GM12875 (cell line): ENCODE measurements at regions not wholly inside any gene's neighbourhood (a gene's known extent, or its start where the extent isn't known, plus 50 kb on each side); places are given as distances from the start of the nearest gene placed in this dataset.

Experiments used
- H3K4me3 ChIP-seq: one replicate; pipeline ENCODE4 v1.5.1; 2011; ENCODE audit warnings: low read depth, low read length, control low read depth
- TF ChIP-seq, protein P1 (sequence below): IDR thresholded peaks from 2 replicates; pipeline ENCODE4 v1.5.1; 2011; ENCODE audit warnings: low read depth, mild to moderate bottlenecking, control low read depth, inconsistent platforms, low read length, moderate library complexity, borderline replicate concordance; ENCODE audit not compliant: insufficient read depth

DNA sequence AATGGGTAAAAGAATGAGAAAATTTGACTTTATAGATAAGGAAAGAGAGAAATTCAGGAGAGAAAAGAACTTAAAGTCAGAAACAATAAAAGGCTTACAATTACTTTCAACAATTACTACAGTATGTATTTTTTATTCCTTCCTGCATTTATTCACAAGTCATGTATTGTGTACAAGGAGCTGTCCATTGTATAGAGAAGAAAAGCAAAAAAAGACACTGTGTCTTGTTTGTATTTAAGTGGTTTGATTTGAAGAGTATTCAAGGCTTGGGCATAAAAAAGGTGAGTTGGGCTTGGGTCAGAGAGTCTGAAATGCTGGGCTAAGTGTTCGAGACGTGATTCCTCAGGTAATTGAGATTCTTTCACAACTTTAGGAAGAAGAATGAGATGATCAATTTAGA, 394.2 kb upstream of the ROBO2 start:
- TF ChIP-seq, protein P1, sequence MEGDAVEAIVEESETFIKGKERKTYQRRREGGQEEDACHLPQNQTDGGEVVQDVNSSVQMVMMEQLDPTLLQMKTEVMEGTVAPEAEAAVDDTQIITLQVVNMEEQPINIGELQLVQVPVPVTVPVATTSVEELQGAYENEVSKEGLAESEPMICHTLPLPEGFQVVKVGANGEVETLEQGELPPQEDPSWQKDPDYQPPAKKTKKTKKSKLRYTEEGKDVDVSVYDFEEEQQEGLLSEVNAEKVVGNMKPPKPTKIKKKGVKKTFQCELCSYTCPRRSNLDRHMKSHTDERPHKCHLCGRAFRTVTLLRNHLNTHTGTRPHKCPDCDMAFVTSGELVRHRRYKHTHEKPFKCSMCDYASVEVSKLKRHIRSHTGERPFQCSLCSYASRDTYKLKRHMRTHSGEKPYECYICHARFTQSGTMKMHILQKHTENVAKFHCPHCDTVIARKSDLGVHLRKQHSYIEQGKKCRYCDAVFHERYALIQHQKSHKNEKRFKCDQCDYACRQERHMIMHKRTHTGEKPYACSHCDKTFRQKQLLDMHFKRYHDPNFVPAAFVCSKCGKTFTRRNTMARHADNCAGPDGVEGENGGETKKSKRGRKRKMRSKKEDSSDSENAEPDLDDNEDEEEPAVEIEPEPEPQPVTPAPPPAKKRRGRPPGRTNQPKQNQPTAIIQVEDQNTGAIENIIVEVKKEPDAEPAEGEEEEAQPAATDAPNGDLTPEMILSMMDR: no peak
- no peak overlapping the region for H3K4me3 ChIP-seq

GRCh38 chr3:76646921-76647562, 392.9 kb upstream of the ROBO2 start:
- TF ChIP-seq, protein P1: no peak
- H3K4me3 ChIP-seq: no peak overlapping the region

- TF ChIP-seq, protein P1: no peak
- H3K4me3 ChIP-seq: no peak overlapping the region
Measured at GRCh38 chr3:76651784-76652183, 388.1 kb upstream of the ROBO2 start.

DNA sequence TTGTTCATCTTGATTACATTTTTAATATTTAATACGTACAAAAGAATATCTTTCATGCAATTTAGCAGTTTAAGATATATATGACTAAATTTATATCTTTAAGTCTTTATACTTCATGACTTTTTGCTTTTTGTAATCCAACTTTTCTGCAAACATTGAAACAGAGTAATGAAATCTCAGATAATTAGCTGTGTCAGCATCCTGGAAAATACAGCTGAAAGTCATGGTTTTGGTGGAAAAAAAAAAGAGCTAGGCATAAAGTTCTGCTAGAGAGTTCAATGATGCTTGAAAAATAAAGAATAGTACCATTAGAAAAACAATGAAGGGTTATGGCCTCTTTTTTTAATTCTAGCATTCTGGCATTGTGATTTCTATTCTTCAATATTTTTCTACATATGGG, 387.4 kb upstream of the ROBO2 start:
- H3K4me3 ChIP-seq: no peak overlapping the region
- TF ChIP-seq, protein P1: no peak

- TF ChIP-seq, protein P1: no peak
- H3K4me3 ChIP-seq: no peak overlapping the region
Measured at GRCh38 chr3:76653640-76654251, 386.2 kb upstream of the ROBO2 start.

DNA sequence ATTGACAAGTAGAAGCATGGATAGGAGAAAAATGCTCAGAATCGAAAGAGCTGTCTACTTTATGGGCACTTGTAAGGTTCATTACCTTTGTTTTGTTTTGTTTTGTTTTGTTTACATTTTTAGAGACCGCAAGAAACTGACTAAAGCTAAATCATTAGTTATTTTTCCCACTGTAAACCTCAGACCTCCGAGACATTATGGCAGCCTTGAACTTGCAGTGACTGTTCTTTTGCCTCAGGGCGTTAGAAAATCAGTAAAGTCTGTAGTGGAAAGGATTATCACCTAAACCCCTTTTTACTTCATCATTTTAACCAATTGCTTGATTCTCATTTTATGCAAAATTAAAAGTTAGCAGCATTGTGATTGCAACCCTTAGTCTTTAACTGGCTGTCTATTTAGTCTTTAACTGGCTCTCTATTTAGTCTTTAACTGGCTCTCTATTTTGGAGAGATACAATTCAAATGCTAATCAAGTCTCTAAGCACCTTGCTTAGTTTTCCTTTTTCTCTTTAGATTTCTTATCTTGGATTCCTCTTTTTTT, 383.3 kb upstream of the ROBO2 start:
- no peak overlapping the region for H3K4me3 ChIP-seq
- TF ChIP-seq, protein P1: no peak

DNA sequence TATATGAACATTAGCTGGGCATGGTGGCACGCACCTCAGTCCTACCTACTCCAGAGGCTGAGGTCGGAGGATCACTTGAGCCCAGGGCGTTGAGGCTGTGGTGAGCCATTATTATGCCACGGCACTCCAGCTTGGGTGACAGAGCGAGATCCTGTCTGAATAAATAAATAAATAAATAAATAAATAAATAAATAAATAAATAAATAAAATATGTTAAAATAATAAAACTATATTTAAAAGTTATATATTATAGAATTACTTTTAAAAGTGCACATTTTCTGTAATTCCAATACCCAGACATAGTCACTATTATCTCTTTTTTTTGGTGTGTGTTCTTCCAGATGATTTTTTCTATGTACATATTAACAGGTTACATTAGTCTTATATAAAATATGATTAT, 382.0 kb upstream of the ROBO2 start:
- no peak overlapping the region for H3K4me3 ChIP-seq
- TF ChIP-seq, protein P1: no peak
